H1 (cell line): ENCODE measurements at regions not wholly inside any gene's neighbourhood (a gene's known extent, or its start where the extent isn't known, plus 50 kb on each side); places are given as distances from the start of the nearest gene placed in this dataset.

Source experiments
- CTCF ChIA-PET: fragments of 300-600 bp; sonication (Branson Sonifier 250); formaldehyde crosslinking; loops from one replicate; lab custom pipeline; 2021; ENCODE audit not compliant: partially characterized antibody; lab: Charles Lee
- POLR2A ChIA-PET: fragments of 300-600 bp; sonication (Branson Sonifier 250); formaldehyde crosslinking; loops from one replicate; lab custom pipeline; 2021; ENCODE audit warnings: inconsistent platforms; ENCODE audit not compliant: partially characterized antibody; lab: Charles Lee
- DNase-seq, 2 experiments: peaks; one replicate each; pipeline versions ENCODE4 v3.0.0 to v3.0.0-alpha.2; 2010 to 2022; ENCODE audit warnings: low spot score in 2 of 2, low read depth in 1 of 2, mixed read lengths in 1 of 2
- FAIRE-seq: peaks from 2 replicates; lab custom pipeline; 2011; peaks lifted over from hg19 to GRCh38; lab: Jason Lieb, UNC
- H2AFZ ChIP-seq: 2 replicates; pipeline ENCODE4 v1.8.1; 2012; ENCODE audit warnings: low read length, inconsistent platforms
- H2AK5ac ChIP-seq: 2 replicates; pipeline ENCODE4 v1.6.1; 2013; ENCODE audit warnings: low read depth, low read length
- H2BK120ac ChIP-seq: replicated peaks from 2 replicates; pipeline ENCODE3; 2013; ENCODE audit warnings: low read depth, low read length, inconsistent platforms
- H2BK12ac ChIP-seq: 2 replicates; pipeline ENCODE4 v1.6.1; 2013; ENCODE audit warnings: low read depth, low read length
- H2BK15ac ChIP-seq: 2 replicates; pipeline ENCODE4 v1.6.1; 2013; ENCODE audit warnings: low read length
- H2BK20ac ChIP-seq: 2 replicates; pipeline ENCODE4 v1.6.1; 2013; ENCODE audit warnings: low read length
- H2BK5ac ChIP-seq: 2 replicates; pipeline ENCODE4 v1.6.1; 2013; ENCODE audit warnings: low read depth, low read length
- H3K14ac ChIP-seq: 2 replicates; pipeline ENCODE4 v1.6.1; 2013; ENCODE audit warnings: inconsistent platforms; ENCODE audit not compliant: insufficient read length
- H3K18ac ChIP-seq: 2 replicates; pipeline ENCODE4 v1.6.1; 2013; ENCODE audit warnings: low read length; ENCODE audit errors: extremely low read depth
- H3K23ac ChIP-seq: 2 replicates; pipeline ENCODE4 v1.6.1; 2013; ENCODE audit warnings: inconsistent platforms; ENCODE audit not compliant: insufficient read length
- H3K23me2 ChIP-seq: 2 replicates; pipeline ENCODE4 v1.6.1; 2013; ENCODE audit warnings: low read depth, low read length
- H3K27ac ChIP-seq: 2 replicates; pipeline ENCODE4 v1.6.1; 2011; ENCODE audit warnings: low read depth, low read length, inconsistent platforms
- H3K27me3 ChIP-seq, 4 experiments: replicated peaks in 1 of 4; 1 replicate in 1 of 4; 2 replicates in 3 of 4; pipeline versions ENCODE4 v1.6.1 to v1.8.1; 2011 to 2013; ENCODE audit warnings: low read length in 3 of 4, mild to moderate bottlenecking in 3 of 4, inconsistent platforms in 2 of 4, mixed read lengths in 2 of 4, moderate library complexity in 1 of 4; ENCODE audit not compliant: control insufficient read depth in 3 of 4, insufficient read depth in 3 of 4; ENCODE audit errors: extremely low read depth in 1 of 4
- H3K36me3 ChIP-seq, 4 experiments: 2 replicates each; pipeline versions ENCODE4 v1.6.1 to v1.8.1; 2011 to 2013; ENCODE audit warnings: mild to moderate bottlenecking in 4 of 4, low read length in 3 of 4, moderate library complexity in 2 of 4, control low read depth in 1 of 4, inconsistent platforms in 1 of 4; ENCODE audit not compliant: insufficient read depth in 4 of 4, control insufficient read depth in 2 of 4
- H3K4ac ChIP-seq: replicated peaks from 2 replicates; pipeline ENCODE3; 2013; ENCODE audit warnings: low read length, low read depth, mixed read lengths, inconsistent platforms; ENCODE audit not compliant: insufficient read length
- H3K4me1 ChIP-seq, 4 experiments: replicated peaks in 1 of 4; 1 replicate in 1 of 4; 2 replicates in 3 of 4; pipeline versions ENCODE4 v1.6.1 to v1.8.1; 2011 to 2013; ENCODE audit warnings: low read length in 3 of 4, inconsistent platforms in 2 of 4, mixed read lengths in 1 of 4; ENCODE audit not compliant: insufficient read depth in 4 of 4, control insufficient read depth in 3 of 4
- H3K4me2 ChIP-seq, 2 experiments: 2 replicates each; pipeline versions ENCODE4 v1.6.1 to v1.8.1; 2011 to 2013; ENCODE audit warnings: low read depth in 2 of 2, low read length in 2 of 2, control low read depth in 1 of 2, inconsistent platforms in 1 of 2, mild to moderate bottlenecking in 1 of 2; ENCODE audit not compliant: insufficient read depth in 1 of 2
- H3K4me3 ChIP-seq, 4 experiments: fragments of 200-600, 300-600 bp in 1 of 4; sonication (generic), shearing (Covaris generic), sonication (Bioruptor Twin) in 1 of 4; 2 replicates each; pipeline versions ENCODE4 v1.5.1 to v1.8.1; 2011 to 2016; ENCODE audit warnings: low read length in 4 of 4, low read depth in 3 of 4, control low read depth in 2 of 4, inconsistent platforms in 2 of 4, mild to moderate bottlenecking in 2 of 4, mixed read lengths in 1 of 4, moderate library complexity in 1 of 4; ENCODE audit not compliant: insufficient read depth in 2 of 4; ENCODE audit errors: extremely low read depth in 1 of 4
- H3K56ac ChIP-seq: replicated peaks from 2 replicates; pipeline ENCODE3; 2013; ENCODE audit warnings: low read depth, mild to moderate bottlenecking, mixed read lengths, low read length, inconsistent platforms; ENCODE audit not compliant: insufficient read length
- H3K79me1 ChIP-seq: 2 replicates; pipeline ENCODE4 v1.6.1; 2013; ENCODE audit warnings: low read depth, low read length, control low read depth
- H3K79me2 ChIP-seq, 2 experiments: 2 replicates each; pipeline versions ENCODE4 v1.6.1 to v1.8.1; 2012 to 2013; ENCODE audit warnings: low read length in 2 of 2, mild to moderate bottlenecking in 2 of 2, inconsistent platforms in 1 of 2; ENCODE audit not compliant: insufficient read depth in 2 of 2, control insufficient read depth in 1 of 2
- H3K9ac ChIP-seq, 4 experiments: replicated peaks in 1 of 4; 1 replicate in 1 of 4; 2 replicates in 3 of 4; pipeline versions ENCODE4 v1.6.1 to v1.8.1; 2011 to 2013; ENCODE audit warnings: low read depth in 3 of 4, low read length in 3 of 4, control low read depth in 2 of 4, mild to moderate bottlenecking in 2 of 4, moderate library complexity in 2 of 4, inconsistent platforms in 1 of 4; ENCODE audit errors: extremely low read depth in 1 of 4
- H3K9me3 ChIP-seq, 2 experiments: 2 replicates each; pipeline versions ENCODE4 v1.6.1 to v1.8.1; 2012 to 2013; ENCODE audit warnings: mild to moderate bottlenecking in 2 of 2, moderate library complexity in 2 of 2, control low read depth in 1 of 2, inconsistent platforms in 1 of 2, low read depth in 1 of 2, low read length in 1 of 2, mixed read lengths in 1 of 2; ENCODE audit not compliant: insufficient read depth in 2 of 2
- H4K20me1 ChIP-seq, 2 experiments: replicated peaks in 1 of 2; 2 replicates each; pipeline versions ENCODE3 to v1.8.1; 2011 to 2013; ENCODE audit warnings: inconsistent platforms in 2 of 2, low read length in 2 of 2, mild to moderate bottlenecking in 1 of 2; ENCODE audit not compliant: insufficient read depth in 2 of 2, control insufficient read depth in 1 of 2
- H4K5ac ChIP-seq: 2 replicates; pipeline ENCODE4 v1.6.1; 2013; ENCODE audit warnings: low read length, low read depth, mixed read lengths, inconsistent platforms; ENCODE audit not compliant: insufficient read length
- H4K8ac ChIP-seq: 2 replicates; pipeline ENCODE4 v1.8.0; 2013; ENCODE audit warnings: mild to moderate bottlenecking, moderate library complexity, low read length, inconsistent platforms; ENCODE audit not compliant: insufficient read depth; ENCODE audit errors: extremely low read depth
- H4K91ac ChIP-seq: replicated peaks from 2 replicates; pipeline ENCODE3; 2013; ENCODE audit warnings: low read length, mixed read lengths, inconsistent platforms; ENCODE audit not compliant: insufficient read length
- CEBPB ChIP-seq: IDR thresholded peaks from 2 replicates; pipeline ENCODE4 v1.6.1; 2012; ENCODE audit warnings: low read depth, low read length
- FOSL1 ChIP-seq: IDR thresholded peaks from 2 replicates; pipeline ENCODE4 v1.6.1; 2011; ENCODE audit warnings: mild to moderate bottlenecking, low read depth, low read length, moderate library complexity; ENCODE audit not compliant: insufficient read depth
- GTF2F1 ChIP-seq: IDR thresholded peaks from 2 replicates; pipeline ENCODE4 v1.6.1; 2012; ENCODE audit warnings: low read depth, low read length, improper control_type of control experiment, borderline replicate concordance
- WGBS, 2 experiments: shearing (Covaris generic) in 1 of 2; methylation state at CpG; one replicate each; pipeline versions ENCODE4 v1.1.6 to v1.1.7; 2013 to 2015; ENCODE audit warnings: low lambda C conversion rate in 2 of 2, mixed read lengths in 2 of 2, inconsistent platforms in 1 of 2, low coverage in 1 of 2, missing lambda C conversion rate in 1 of 2; ENCODE audit not compliant: insufficient replicate concordance in 2 of 2, insufficient coverage in 1 of 2, insufficient read length in 1 of 2; ENCODE audit errors: extremely low coverage in 1 of 2, missing lambda C conversion rate in 1 of 2; 5-methylcytosine and 5-hydroxymethylcytosine counted together

DNA sequence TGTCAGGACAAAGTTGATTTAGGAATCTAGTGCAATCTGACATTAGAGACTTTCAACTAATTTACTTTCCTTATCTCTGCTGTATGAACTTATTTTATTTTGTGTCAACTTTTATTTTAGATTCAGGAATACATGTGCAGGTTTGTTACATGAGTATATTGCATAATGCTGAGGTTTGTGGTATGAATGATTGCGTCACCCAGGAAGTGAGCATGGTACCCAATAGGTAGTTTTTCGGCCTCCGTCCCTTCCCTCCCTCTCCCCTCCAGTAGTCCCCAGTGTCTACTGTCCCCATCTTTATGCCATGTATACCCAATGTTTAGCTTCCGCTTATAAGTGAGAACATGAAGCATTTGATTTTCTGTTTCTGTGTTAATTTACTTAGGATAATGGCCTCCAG is 68.7 kb upstream of the TEX13D start:
- Histone ChIP-seq H3K4ac (no peak overlapping the region), H3K79me2 (no peaks in the 10 kb centered on the region), H3K79me1 (no peaks in the 10 kb centered on the region), H3K18ac (no peak overlapping the region), H3K9ac (no peak overlapping the region), H2BK5ac (no peak overlapping the region), H3K27me3 (no peaks in the 10 kb centered on the region), H2AFZ (no peak overlapping the region), H3K4me3 (no peak overlapping the region), H4K91ac (no peak overlapping the region), H2BK15ac (no peak overlapping the region), H3K56ac (no peak overlapping the region), H2BK20ac (no peak overlapping the region), H3K23ac (no peak overlapping the region), H3K27ac (no peak overlapping the region), H2BK120ac (no peak overlapping the region), H4K8ac (no peak overlapping the region), H3K4me2 (no peak overlapping the region), H3K36me3 (no peaks in the 10 kb centered on the region), H3K23me2 (no peaks in the 10 kb centered on the region), H2BK12ac (no peak overlapping the region), H2AK5ac (no peak overlapping the region), H3K4me1 (no peaks in the 10 kb centered on the region), H4K20me1 (no peaks in the 10 kb centered on the region), H3K9me3 (no peaks in the 10 kb centered on the region), H3K14ac (no peak overlapping the region), H4K5ac (no peak overlapping the region)
- ChIA-PET CTCF (no interaction called here), POLR2A (no interaction called here)
- FAIRE-seq = no peak
- TF ChIP-seq GTF2F1 = no peak
- peak; percentile 33; the same call in 1 of the 2 replicates for TF ChIP-seq CEBPB
- no peak for TF ChIP-seq FOSL1
- 67% methylated on average over 4 of the region's 4 CpGs; no CpG with 5 or more reads in 1 of the 2 experiments for WGBS, 2 experiments
- DNase-seq = no peak
